ENCODE measurements at regions not wholly inside any gene's neighbourhood (a gene's known extent, or its start where the extent isn't known, plus 50 kb on each side); places are given as distances from the start of the nearest gene placed in this dataset.
"Not testable (repeated sequence)": the region's sequence is repeated elsewhere in the genome, so short reads cannot be mapped to it uniquely, and the experiment has no call there.

DNA sequence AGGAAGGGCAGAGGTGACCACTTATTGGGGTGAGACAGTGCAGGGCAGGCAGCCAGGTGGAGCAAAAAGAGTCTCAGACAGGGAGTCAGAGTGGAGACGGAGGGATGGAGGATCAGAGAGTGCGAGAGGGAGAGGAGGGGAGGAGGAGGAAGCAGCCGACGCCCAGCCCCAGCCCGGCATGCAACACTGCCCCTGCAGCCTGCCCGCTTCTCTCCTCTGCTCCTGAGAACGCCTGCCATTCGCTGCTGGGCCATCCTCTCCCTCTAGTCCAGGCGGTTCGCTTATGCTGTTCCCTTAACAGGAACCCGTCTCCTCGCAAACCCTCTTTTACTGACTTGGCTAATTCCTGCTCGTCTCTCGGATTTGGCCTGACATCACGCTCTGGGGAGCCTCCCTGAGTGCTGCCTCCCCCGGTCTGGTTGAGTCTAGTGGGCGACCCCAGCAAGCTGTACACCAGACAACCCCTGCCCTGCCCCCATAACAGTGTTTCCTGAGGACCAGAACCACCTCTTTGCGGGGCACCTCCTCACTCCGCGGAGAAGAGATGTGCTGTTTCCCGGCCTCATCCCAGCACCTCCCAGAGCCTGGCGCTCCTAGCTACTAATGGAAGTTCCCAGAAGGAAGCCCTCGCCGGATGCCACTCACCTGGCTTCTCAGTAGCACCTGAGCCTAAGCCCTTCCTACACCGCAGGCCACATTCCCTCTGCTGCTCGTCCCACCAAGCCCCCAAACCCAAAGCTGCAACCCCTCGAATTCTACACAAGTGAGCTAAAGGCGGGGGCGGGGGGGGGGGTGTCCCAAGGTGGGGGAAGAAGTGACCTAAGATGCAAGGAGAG lies 61.2 kb upstream of the CCL1 start:
- Histone ChIP-seq H3K27ac (no peak overlapping the region), H4K20me1 (ENCODE audit: insufficient read depth) (no peaks in the 10 kb centered on the region), H3K27me3 (ENCODE audit: insufficient read depth, low read depth) (peaks cover 54% of the 10 kb centered on the region), H3F3A (ENCODE audit: insufficient read depth, low read depth) (no peaks in the 10 kb centered on the region), H3K4me1 (replicated peaks; ENCODE audit: insufficient read depth) (no peaks in the 10 kb centered on the region), H3K9me2 (ENCODE audit: insufficient read depth) (no peaks in the 10 kb centered on the region), H3K36me3 (ENCODE audit: low read depth) (no peaks in the 10 kb centered on the region), H3K79me2 (ENCODE audit: low read depth) (no peaks in the 10 kb centered on the region), H2AFZ (no peak overlapping the region), H3K4me3 (no peak overlapping the region), H3K9me3 (ENCODE audit: insufficient read depth, low read depth) (no peaks in the 10 kb centered on the region), H3K4me2 (no peak overlapping the region)
- CTCF ChIA-PET = no interaction called here
- DNase-seq = no peak
- intact Hi-C loops (cut with micrococcal nuclease; ENCODE audit: unreplicated experiment) = loop anchor here (5.0 kb wide), 1 partner anchor 573 kb away; no protein-coding TSS in a partner anchor
- POLR2A ChIA-PET (ENCODE audit: unreplicated experiment) = no interaction called here
- no TSS peak for BruUV-seq (replicated peaks)
- TF ChIP-seq CTCF (conservative IDR thresholded peaks at IDR 0.05) = no peak
- TF ChIP-seq EZH2 (IDR thresholded peaks at IDR 0.05; ENCODE audit: low read depth) = no peak

GRCh38 chr17:34423315-34423714 lies 60.3 kb upstream of the CCL1 start:
- peaks cover 47% of the 10 kb centered on the region for H3K27me3 ChIP-seq (ENCODE audit: insufficient read depth, low read depth)
- H3K79me2 ChIP-seq (ENCODE audit: low read depth); H4K20me1 ChIP-seq (ENCODE audit: insufficient read depth); H3K4me2 ChIP-seq; H3K9me3 ChIP-seq (ENCODE audit: insufficient read depth, low read depth); BruUV-seq (replicated peaks); H3K27ac ChIP-seq; H3K4me3 ChIP-seq; H3F3A ChIP-seq (ENCODE audit: insufficient read depth, low read depth); H2AFZ ChIP-seq; H3K4me1 ChIP-seq (replicated peaks; ENCODE audit: insufficient read depth); H3K9me2 ChIP-seq (ENCODE audit: insufficient read depth); H3K36me3 ChIP-seq (ENCODE audit: low read depth); DNase-seq; POLR2A ChIA-PET (ENCODE audit: unreplicated experiment); CTCF ChIA-PET: not testable (repeated sequence)
- intact Hi-C loops (cut with micrococcal nuclease; ENCODE audit: unreplicated experiment) = loop anchor here (5.0 kb wide), 1 partner anchor 574 kb away; no protein-coding TSS in a partner anchor

- H3F3A ChIP-seq (ENCODE audit: insufficient read depth, low read depth) = no peaks in the 10 kb centered on the region
- H3K36me3 ChIP-seq (ENCODE audit: low read depth) = no peaks in the 10 kb centered on the region
- no peaks in the 10 kb centered on the region for H3K4me1 ChIP-seq (replicated peaks; ENCODE audit: insufficient read depth)
- H2AFZ ChIP-seq = no peak overlapping the region
- CTCF ChIA-PET = interaction anchor here (0.7 kb wide), 1 partner anchor 1166 kb away, joined by 3 read pairs; the partner anchor contains the start of gene AP2B1
- H3K27me3 ChIP-seq (ENCODE audit: insufficient read depth, low read depth) = peaks cover 36% of the 10 kb centered on the region
- BruUV-seq (replicated peaks) = no TSS peak
- no peak overlapping the region for H3K4me3 ChIP-seq
- no peaks in the 10 kb centered on the region for H3K79me2 ChIP-seq (ENCODE audit: low read depth)
- no peaks in the 10 kb centered on the region for H4K20me1 ChIP-seq (ENCODE audit: insufficient read depth)
- no peaks in the 10 kb centered on the region for H3K9me2 ChIP-seq (ENCODE audit: insufficient read depth)
- TF ChIP-seq EZH2 (IDR thresholded peaks at IDR 0.05; ENCODE audit: low read depth) (no peak), CTCF (conservative IDR thresholded peaks at IDR 0.05) (no peak)
- H3K4me2 ChIP-seq = no peak overlapping the region
- intact Hi-C loops (cut with micrococcal nuclease; ENCODE audit: unreplicated experiment) = loop anchor here (2.0 to 5.0 kb wide), 2 partner anchors 576 to 698 kb away; partner anchors contain the start of gene RAD51D
- no peaks in the 10 kb centered on the region for H3K9me3 ChIP-seq (ENCODE audit: insufficient read depth, low read depth)
- H3K27ac ChIP-seq = no peak overlapping the region
- POLR2A ChIA-PET (ENCODE audit: unreplicated experiment) = no interaction called here
- no peak for DNase-seq
These were observed 57.9 kb upstream of the CCL1 start for GRCh38 chr17:34420900-34421299.

Measured in PC-9 (cell line).